ENCODE measurements at regions not wholly inside any gene's neighbourhood (a gene's known extent, or its start where the extent isn't known, plus 50 kb on each side); places are given as distances from the start of the nearest gene placed in this dataset.

- TF ChIP-seq EZH2phosphoT487 (IDR thresholded peaks at IDR 0.05; ENCODE audit: insufficient read depth, low read depth) = no peak
- no peak for TF ChIP-seq EZH2 (IDR thresholded peaks at IDR 0.05; ENCODE audit: insufficient read depth, poor library complexity, severe bottlenecking)
These were observed 457.6 kb upstream of the SOX11 start for GRCh38 chr2:5234563-5234962.

All from GM23248 (cell line).